H9 (cell line): ENCODE measurements at regions not wholly inside any gene's neighbourhood (a gene's known extent, or its start where the extent isn't known, plus 50 kb on each side); places are given as distances from the start of the nearest gene placed in this dataset.

Experiments
- DNase-seq: peaks from one replicate; pipeline ENCODE4 v3.0.0-alpha.2; 2017
- H2AFZ ChIP-seq: one replicate; pipeline ENCODE4 v1.6.1; 2013; ENCODE audit warnings: mild to moderate bottlenecking, low read length, control low read depth, moderate library complexity
- H2AK5ac ChIP-seq: 2 replicates; pipeline ENCODE4 v1.6.1; 2013; ENCODE audit warnings: low read length, control low read depth, mixed read lengths; ENCODE audit not compliant: insufficient read length
- H2BK120ac ChIP-seq: one replicate; pipeline ENCODE4 v1.6.1; 2013; ENCODE audit warnings: low read depth, mild to moderate bottlenecking, low read length, control low read depth, inconsistent platforms; ENCODE audit not compliant: poor library complexity, severe bottlenecking
- H2BK12ac ChIP-seq: 2 replicates; pipeline ENCODE4 v1.6.1; 2013; ENCODE audit warnings: low read length, control low read depth, mixed read lengths, low read depth; ENCODE audit not compliant: insufficient read length
- H2BK15ac ChIP-seq: 2 replicates; pipeline ENCODE4 v1.6.1; 2013; ENCODE audit warnings: low read depth, low read length, control low read depth
- H2BK20ac ChIP-seq: one replicate; pipeline ENCODE4 v1.6.1; 2013; ENCODE audit warnings: low read depth, mild to moderate bottlenecking, low read length, control low read depth, inconsistent platforms; ENCODE audit not compliant: poor library complexity, severe bottlenecking
- H2BK5ac ChIP-seq: 2 replicates; pipeline ENCODE4 v1.6.1; 2013; ENCODE audit warnings: low read length, control low read depth, mixed read lengths; ENCODE audit not compliant: insufficient read length
- H3K14ac ChIP-seq: 2 replicates; pipeline ENCODE4 v1.6.1; 2013; ENCODE audit warnings: low read length, control low read depth; ENCODE audit not compliant: insufficient read depth
- H3K18ac ChIP-seq: 2 replicates; pipeline ENCODE4 v1.6.1; 2013; ENCODE audit warnings: low read depth, mild to moderate bottlenecking, mixed read lengths, low read length, control low read depth; ENCODE audit not compliant: insufficient read length
- H3K23ac ChIP-seq: 2 replicates; pipeline ENCODE4 v1.6.1; 2013; ENCODE audit warnings: low read length, control low read depth, mixed read lengths, low read depth; ENCODE audit not compliant: insufficient read length
- H3K23me2 ChIP-seq: 2 replicates; pipeline ENCODE4 v1.6.1; 2013; ENCODE audit warnings: low read depth, mild to moderate bottlenecking, mixed read lengths, low read length, control low read depth; ENCODE audit not compliant: insufficient read length, poor library complexity, severe bottlenecking
- H3K27ac ChIP-seq: 2 replicates; pipeline ENCODE4 v1.5.1; 2013; ENCODE audit warnings: low read length, control low read depth, mixed read lengths, low read depth; ENCODE audit not compliant: insufficient read length
- H3K27me3 ChIP-seq: 2 replicates; pipeline ENCODE4 v1.6.1; 2013; ENCODE audit warnings: low read length, control low read depth, inconsistent platforms; ENCODE audit not compliant: insufficient read depth
- H3K4ac ChIP-seq: 2 replicates; pipeline ENCODE4 v1.6.1; 2013; ENCODE audit warnings: low read depth, mild to moderate bottlenecking, control low read depth, inconsistent platforms, low read length, moderate library complexity
- H3K4me1 ChIP-seq: 2 replicates; pipeline ENCODE4 v1.6.1; 2013; ENCODE audit warnings: low read length, control low read depth, inconsistent platforms; ENCODE audit not compliant: insufficient read depth
- H3K4me2 ChIP-seq: 2 replicates; pipeline ENCODE4 v1.6.1; 2013; ENCODE audit warnings: low read length, control low read depth, mixed read lengths; ENCODE audit not compliant: insufficient read length, insufficient read depth
- H3K56ac ChIP-seq: 2 replicates; pipeline ENCODE4 v1.6.1; 2013; ENCODE audit warnings: low read depth, mild to moderate bottlenecking, mixed read lengths, low read length, control low read depth; ENCODE audit not compliant: insufficient read length
- H3K79me1 ChIP-seq: 2 replicates; pipeline ENCODE4 v1.6.1; 2013; ENCODE audit warnings: low read depth, mild to moderate bottlenecking, moderate library complexity, low read length, control low read depth, inconsistent platforms; ENCODE audit not compliant: insufficient read depth, poor library complexity, severe bottlenecking
- H3K79me2 ChIP-seq: 2 replicates; pipeline ENCODE4 v1.6.1; 2013; ENCODE audit warnings: low read length, control low read depth, inconsistent platforms; ENCODE audit not compliant: insufficient read depth
- H3K9ac ChIP-seq: 2 replicates; pipeline ENCODE4 v1.6.1; 2013; ENCODE audit warnings: low read length, control low read depth, mixed read lengths; ENCODE audit not compliant: insufficient read length; ENCODE audit errors: extremely low read depth
- H3K9me3 ChIP-seq: one replicate; pipeline ENCODE4 v1.6.1; 2013; ENCODE audit warnings: low read depth, low read length, inconsistent platforms; ENCODE audit not compliant: control insufficient read depth
- H3T11ph ChIP-seq: one replicate; pipeline ENCODE4 v1.6.1; 2013; ENCODE audit warnings: mild to moderate bottlenecking, low read length, control low read depth, inconsistent platforms
- H4K20me1 ChIP-seq: one replicate; pipeline ENCODE4 v1.6.1; 2013; ENCODE audit not compliant: control insufficient read depth, insufficient read length, insufficient read depth
- H4K5ac ChIP-seq: 2 replicates; pipeline ENCODE4 v1.6.1; 2013; ENCODE audit warnings: low read depth, mild to moderate bottlenecking, mixed read lengths, low read length, control low read depth; ENCODE audit not compliant: insufficient read length
- H4K8ac ChIP-seq: replicated peaks from 2 replicates; pipeline ENCODE4 v1.6.1; 2013; ENCODE audit warnings: low read length, control low read depth, mixed read lengths, low read depth; ENCODE audit not compliant: insufficient read length
- H4K91ac ChIP-seq: 2 replicates; pipeline ENCODE4 v1.6.1; 2013; ENCODE audit warnings: low read depth, mild to moderate bottlenecking, moderate library complexity, mixed read lengths, low read length, control low read depth; ENCODE audit not compliant: insufficient read length
- H3K27ac Mint-ChIP-seq, 3 experiments: 2 replicates in 2 of 3; 3 replicates in 1 of 3; pipeline ENCODE4 v1.8.0; 2020 to 2021; ENCODE audit warnings: mixed read lengths in 3 of 3, mild to moderate bottlenecking in 1 of 3, moderate library complexity in 1 of 3
- H3K27me3 Mint-ChIP-seq: 2 replicates; pipeline ENCODE4 v1.8.0; 2021; ENCODE audit warnings: low read depth, mild to moderate bottlenecking, moderate library complexity, mixed read lengths
- H3K36me3 Mint-ChIP-seq, 3 experiments: 2 replicates in 2 of 3; 3 replicates in 1 of 3; pipeline ENCODE4 v1.8.0; 2020 to 2021; ENCODE audit warnings: low read depth in 3 of 3, mixed read lengths in 3 of 3; ENCODE audit not compliant: insufficient read depth in 1 of 3
- H3K4me1 Mint-ChIP-seq, 2 experiments: 2 replicates each; pipeline ENCODE4 v1.8.0; 2020; ENCODE audit warnings: mixed read lengths in 2 of 2
- H3K4me3 Mint-ChIP-seq, 2 experiments: 2 replicates in 1 of 2; 3 replicates in 1 of 2; pipeline ENCODE4 v1.8.0; 2020 to 2021; ENCODE audit warnings: mild to moderate bottlenecking in 2 of 2, mixed read lengths in 2 of 2, moderate library complexity in 1 of 2
- H3K9me3 Mint-ChIP-seq, 2 experiments: 2 replicates in 1 of 2; 3 replicates in 1 of 2; pipeline ENCODE4 v1.8.0; 2020; ENCODE audit warnings: mild to moderate bottlenecking in 2 of 2, mixed read lengths in 2 of 2, moderate library complexity in 1 of 2
- CTCF ChIP-seq: fragments of 200-600 bp; sonication (generic); conservative IDR thresholded peaks from 3 replicates; pipeline ENCODE4 v1.8.0; 2021; ENCODE audit warnings: antibody characterized with exemption, mild to moderate bottlenecking
- WGBS: extraction: QIAGEN DNeasy Blood & Tissue Kit; methylation state at CpG from one replicate; pipeline ENCODE4 v1.1.7; 2013; ENCODE audit warnings: missing lambda C conversion rate, low lambda C conversion rate, mixed read lengths; ENCODE audit not compliant: insufficient read length; ENCODE audit errors: extremely low coverage; 5-methylcytosine and 5-hydroxymethylcytosine counted together

- Histone ChIP-seq H4K20me1 (no peaks in the 10 kb centered on the region), H4K8ac (no peak overlapping the region), H2BK20ac (no peak overlapping the region), H3K23ac (no peak overlapping the region), H3K23me2 (no peaks in the 10 kb centered on the region), H2BK15ac (no peak overlapping the region), H3K27me3 (no peaks in the 10 kb centered on the region), H3K27ac (no peak overlapping the region), H3T11ph (no peak overlapping the region), H2AFZ (no peak overlapping the region), H3K4me1 (no peaks in the 10 kb centered on the region), H2BK120ac (no peak overlapping the region), H2BK12ac (no peak overlapping the region), H3K56ac (no peak overlapping the region), H4K5ac (no peak overlapping the region), H2BK5ac (no peak overlapping the region), H3K4ac (no peak overlapping the region), H3K18ac (no peak overlapping the region), H3K79me2 (no peaks in the 10 kb centered on the region), H3K4me2 (no peak overlapping the region), H3K14ac (no peak overlapping the region), H3K9me3 (no peaks in the 10 kb centered on the region), H2AK5ac (no peak overlapping the region), H3K9ac (no peak overlapping the region), H3K79me1 (no peaks in the 10 kb centered on the region), H4K91ac (no peak overlapping the region)
- TF ChIP-seq CTCF = no peak
- H3K9me3 Mint-ChIP-seq = no peaks in the 10 kb centered on the region
- H3K27me3 Mint-ChIP-seq = no peaks in the 10 kb centered on the region; the same call in 1 of the 2 replicates
- no peak for DNase-seq
- H3K4me1 Mint-ChIP-seq = no peaks in the 10 kb centered on the region
- no peak overlapping the region for H3K4me3 Mint-ChIP-seq
- no CpG with 5 or more reads among the region's 1 CpG for WGBS
- H3K27ac Mint-ChIP-seq = no peak overlapping the region
- no peaks in the 10 kb centered on the region for H3K36me3 Mint-ChIP-seq
Observed at GRCh38 chr18:38576349-38576748, 1010.8 kb upstream of the CELF4 start.
